K562 (cell line): ENCODE measurements at regions not wholly inside any gene's neighbourhood (a gene's known extent, or its start where the extent isn't known, plus 50 kb on each side); places are given as distances from the start of the nearest gene placed in this dataset.

Experiments
- ATAC-seq: fragments of 200-7000 bp; cut with Tn5 transposase; 3 replicates; pipeline ENCODE4 v1.9.1; 2020; ENCODE audit warnings: moderate library complexity
- BruUV-seq: library from RNA; stranded (reverse); fragments of 400-500 nt; replicated peaks from 2 replicates; lab custom pipeline; 2021; lab: Mats Ljungman, UMichigan
- CTCF ChIA-PET: fragments of 300-600 bp; formaldehyde crosslinking; extraction: SDS; loops from one replicate; lab custom pipeline; 2021; ENCODE audit warnings: low intra/inter-chr PET ratio; lab: Yijun Ruan, JAX
- POLR2A ChIA-PET: fragments of 300-600, 350-650 bp; sonication (Branson Sonifier 250); formaldehyde crosslinking; extraction: SDS; loops from one replicate; lab custom pipeline; 2021; ENCODE audit warnings: antibody characterized with exemption, inconsistent platforms; lab: Yijun Ruan, JAX
- DNase-seq, 4 experiments: peaks; one replicate each; pipeline versions ENCODE4 v3.0.0 to v3.0.0-alpha.2; 2011 to 2018; ENCODE audit warnings: low spot score in 3 of 4, mixed read lengths in 3 of 4; ENCODE audit errors: extremely low read depth in 1 of 4
- FAIRE-seq: peaks from 2 replicates; lab custom pipeline; 2011; peaks lifted over from hg19 to GRCh38; lab: Jason Lieb, UNC
- H2AFZ ChIP-seq: 2 replicates; pipeline ENCODE4 v1.6.0; 2011; ENCODE audit warnings: low read depth, low read length, control low read depth, inconsistent platforms
- H3K27ac ChIP-seq: fragments of 200-600 bp; 3 replicates; pipeline ENCODE4 v1.8.0; 2011; ENCODE audit warnings: low read depth, mild to moderate bottlenecking, control low read depth, inconsistent platforms, low read length, moderate library complexity, mixed read lengths; ENCODE audit errors: extremely low read depth
- H3K27me3 ChIP-seq, 2 experiments: fragments of 300-600 bp in 1 of 2; 2 replicates in 1 of 2; 3 replicates in 1 of 2; pipeline versions ENCODE4 v1.6.0 to v1.8.0; 2011; ENCODE audit warnings: inconsistent platforms in 2 of 2, low read length in 2 of 2, mild to moderate bottlenecking in 1 of 2, mixed read lengths in 1 of 2, moderate library complexity in 1 of 2; ENCODE audit not compliant: control insufficient read depth in 2 of 2, insufficient read depth in 2 of 2
- H3K36me3 ChIP-seq: fragments of 300-600 bp; 3 replicates; pipeline ENCODE4 v1.8.0; 2011; ENCODE audit warnings: mild to moderate bottlenecking, low read length, inconsistent platforms; ENCODE audit not compliant: control insufficient read depth, insufficient read depth
- H3K4me1 ChIP-seq, 2 experiments: fragments of 200-600 bp in 1 of 2; replicated peaks in 1 of 2; 2 replicates in 1 of 2; 3 replicates in 1 of 2; pipeline versions ENCODE4 v1.5.1 to v1.8.0; 2011; ENCODE audit warnings: inconsistent platforms in 2 of 2, low read length in 2 of 2, mild to moderate bottlenecking in 1 of 2, mixed read lengths in 1 of 2, moderate library complexity in 1 of 2; ENCODE audit not compliant: control insufficient read depth in 2 of 2, insufficient read depth in 2 of 2
- H3K4me2 ChIP-seq: 2 replicates; pipeline ENCODE4 v1.6.1; 2011; ENCODE audit warnings: low read length, control low read depth, inconsistent platforms, mixed read lengths; ENCODE audit not compliant: insufficient read depth
- H3K4me3 ChIP-seq: fragments of 200-600 bp; sonication (generic), shearing (Covaris generic); 2 replicates; pipeline ENCODE4 v1.5.1; 2016; ENCODE audit warnings: control low read depth, inconsistent platforms
- H3K79me2 ChIP-seq: fragments of 200-600 bp; 3 replicates; pipeline ENCODE4 v1.8.0; 2011; ENCODE audit warnings: low read length, inconsistent platforms; ENCODE audit not compliant: control insufficient read depth, insufficient read depth
- H3K9ac ChIP-seq, 2 experiments: 2 replicates each; pipeline versions ENCODE4 v1.6.0 to v1.6.1; 2011; ENCODE audit warnings: low read depth in 2 of 2, low read length in 2 of 2, control low read depth in 1 of 2, inconsistent platforms in 1 of 2, mild to moderate bottlenecking in 1 of 2, mixed read lengths in 1 of 2; ENCODE audit not compliant: insufficient read depth in 1 of 2
- H3K9me1 ChIP-seq: one replicate; pipeline ENCODE4 v1.6.0; 2011; ENCODE audit warnings: inconsistent platforms, mild to moderate bottlenecking, low read length, moderate library complexity; ENCODE audit not compliant: control insufficient read depth, insufficient read depth
- H3K9me3 ChIP-seq: replicated peaks from 2 replicates; pipeline ENCODE4 v1.5.1; 2011; ENCODE audit warnings: low read depth, low read length, inconsistent platforms; ENCODE audit not compliant: control insufficient read depth, insufficient read depth
- H4K20me1 ChIP-seq: replicated peaks from 2 replicates; pipeline ENCODE4 v1.6.1; 2011; ENCODE audit warnings: low read length, inconsistent platforms, mixed read lengths; ENCODE audit not compliant: control insufficient read depth, insufficient read depth
- CBFA2T2 ChIP-seq: fragments of 450-650 bp; conservative IDR thresholded peaks from 2 replicates; pipeline ENCODE4 v1.6.1; 2017; ENCODE audit warnings: mild to moderate bottlenecking
- GMEB1 ChIP-seq: fragments of 250-450 bp; sonication (Bioruptor Pico); IDR thresholded peaks from 2 replicates; pipeline ENCODE4 v1.4.0; 2020; ENCODE audit warnings: mild to moderate bottlenecking
- JUND ChIP-seq, 2 experiments: IDR thresholded peaks; 2 replicates in 1 of 2; 3 replicates in 1 of 2; pipeline ENCODE4 v1.6.1; 2011; ENCODE audit warnings: borderline replicate concordance in 2 of 2, low read depth in 2 of 2, low read length in 2 of 2, improper control_type of control experiment in 1 of 2, missing biosample characterization in 1 of 2, missing genetic modification characterization in 1 of 2, missing genetic modification reagents in 1 of 2
- KDM1A ChIP-seq, 2 experiments: fragments of 450-650 bp; IDR thresholded peaks; 2 replicates each; pipeline ENCODE4 v1.6.1; 2016; ENCODE audit warnings: mild to moderate bottlenecking in 2 of 2
- NFXL1 ChIP-seq: fragments of 450-650 bp; formaldehyde crosslinking; IDR thresholded peaks from 2 replicates; pipeline ENCODE4 v1.4.0; 2021; ENCODE audit warnings: mild to moderate bottlenecking
- RBM34 ChIP-seq: fragments of 200-400 bp; formaldehyde crosslinking; IDR thresholded peaks from 2 replicates; pipeline ENCODE4 v1.6.1; 2018; ENCODE audit warnings: low read length, borderline replicate concordance; ENCODE audit not compliant: insufficient read depth
- REST ChIP-seq, 2 experiments: fragments of 450-650 bp; formaldehyde crosslinking in 1 of 2; IDR thresholded peaks; 2 replicates each; pipeline versions ENCODE4 v1.4.0 to v1.6.1; 2014 to 2020; ENCODE audit warnings: mild to moderate bottlenecking in 2 of 2, borderline replicate concordance in 1 of 2, low read depth in 1 of 2
- XRCC5 ChIP-seq: fragments of 200-400 bp; formaldehyde crosslinking; IDR thresholded peaks from 2 replicates; pipeline ENCODE4 v1.6.1; 2017; ENCODE audit warnings: low read depth, mild to moderate bottlenecking, low read length
- ZBTB26 ChIP-seq: fragments of 450-650 bp; formaldehyde crosslinking; IDR thresholded peaks from 2 replicates; pipeline ENCODE4 v1.4.0; 2022; ENCODE audit warnings: missing genetic modification characterization
- ZNF133 ChIP-seq: fragments of 250-450 bp; sonication (Bioruptor Pico); IDR thresholded peaks from 2 replicates; pipeline ENCODE4 v1.4.0; 2020; ENCODE audit warnings: mild to moderate bottlenecking
- WGBS: fragments of 100-300 bp; shearing (Covaris generic); methylation state at CpG from one replicate; pipeline ENCODE4 v1.1.6; 2016; ENCODE audit warnings: low coverage, mixed read lengths; ENCODE audit not compliant: insufficient coverage; ENCODE audit errors: missing lambda C conversion rate; 5-methylcytosine and 5-hydroxymethylcytosine counted together
- in situ Hi-C: fragments of 300-500 bp; cut with MboI; formaldehyde crosslinking; loops from 4 replicates; pipeline ENCODE4 v1.15.0; 2018; ENCODE audit warnings: inconsistent platforms, mixed read lengths
- intact Hi-C: fragments of 100-400 bp; cut with micrococcal nuclease; formaldehyde crosslinking; loops from 2 replicates; pipeline ENCODE4 v1.14.2; 2022

- TF ChIP-seq JUND (IDR thresholded peaks at IDR 0.05; ENCODE audit: borderline replicate concordance, low read depth, low read length) (peak; percentile 29; the same call in 1 of the 2 replicates), JUND (tag; IDR thresholded peaks at IDR 0.05; ENCODE audit: borderline replicate concordance, low read depth, low read length) (no peak), ZNF133 (CRISPR knock-in tag) (no peak), NFXL1 (no peak), KDM1A (IDR thresholded peaks at IDR 0.05) (0 out of 4 replicates have a peak, but pooled peaks of 1 of the 2 experiments have one; percentile 11), ZBTB26 (CRISPR knock-in tag) (no peak), CBFA2T2 (0 out of 2 replicates have a peak, but pooled peaks have one; percentile 2), XRCC5 (no peak)
Observed at GRCh38 chr7:140283472-140283871, 106.7 kb upstream of the KDM7A start (continued).

GRCh38 chr7:140281960-140282359 is 105.2 kb upstream of the KDM7A start:
- POLR2A ChIA-PET: interaction anchor here (1.3 kb wide), 1 partner anchor 11 kb away, joined by 3 read pairs; no protein-coding TSS in a partner anchor
- TF ChIP-seq REST (IDR thresholded peaks at IDR 0.05; ENCODE audit: borderline replicate concordance): no peak
- no peak for TF ChIP-seq REST (CRISPR knock-in tag; IDR thresholded peaks at IDR 0.05; ENCODE audit: low read depth)
- TF ChIP-seq RBM34: no peak
- TF ChIP-seq GMEB1 (CRISPR knock-in tag): no peak

More at GRCh38 chr7:140281960-140282359, 105.2 kb upstream of the KDM7A start:
- Histone ChIP-seq H3K4me2 (no peak overlapping the region), H4K20me1 (no peaks in the 10 kb centered on the region), H3K4me3 (no peak overlapping the region), H3K27me3 (peaks cover 2 to 27% of the 10 kb centered on the region in 2 experiments; a peak in 3 of 5 replicates), H3K4me1 (peaks cover 3 to 12% of the 10 kb centered on the region in 2 experiments; a peak in 4 of 5 replicates), H3K79me2 (no peaks in the 10 kb centered on the region), H3K9me1 (no peaks in the 10 kb centered on the region), H3K27ac (no peak overlapping the region), H3K9me3 (no peaks in the 10 kb centered on the region), H2AFZ (no peak overlapping the region), H3K36me3 (no peaks in the 10 kb centered on the region), H3K9ac (no peak overlapping the region)
- WGBS: 26% methylated on average over 5 of the region's 5 CpGs
- in situ Hi-C loops (no loop called here), intact Hi-C loops (no loop called here)
- no TSS peak for BruUV-seq
- DNase-seq: no peak
- no peak for FAIRE-seq
- ATAC-seq: no peak
- CTCF ChIA-PET: interaction anchor here (0.7 kb wide), 1 partner anchor 22 kb away, joined by 3 read pairs; no protein-coding TSS in a partner anchor
